GM21390 (cell line): ENCODE measurements at regions not wholly inside any gene's neighbourhood (a gene's known extent, or its start where the extent isn't known, plus 50 kb on each side); places are given as distances from the start of the nearest gene placed in this dataset.
"Not testable (repeated sequence)": the region's sequence is repeated elsewhere in the genome, so short reads cannot be mapped to it uniquely, and the experiment has no call there.

ENCODE experiments used
- ATAC-seq: cut with Tn5 transposase; IDR thresholded peaks from one replicate; pipeline ENCODE4 v1.9.1; 2021; ENCODE audit not compliant: unreplicated experiment

- ATAC-seq, result no peak
Measured at GRCh38 chrX:79511799-79512198, 144.7 kb upstream of the ITM2A start.

DNA sequence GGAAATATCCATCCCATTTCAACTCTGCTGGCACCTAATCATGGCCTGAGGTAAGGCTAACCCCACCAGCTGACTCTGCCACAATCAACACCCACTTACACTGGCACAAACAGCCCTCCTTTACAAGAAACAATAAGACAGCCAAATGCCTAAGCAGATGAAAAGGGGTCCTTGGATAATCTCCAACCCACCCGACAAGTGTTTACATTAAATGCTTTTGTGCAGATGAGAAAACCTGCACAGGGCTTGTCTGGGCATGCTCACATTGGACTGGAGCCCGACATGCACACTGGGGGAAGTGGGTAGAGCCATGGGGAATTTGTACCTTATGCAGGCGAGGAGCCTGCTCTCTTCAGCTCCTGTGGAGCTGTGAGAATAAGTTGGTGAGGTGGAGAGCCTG, 138.9 kb upstream of the ITM2A start:
- ATAC-seq, result no peak

- no peak for ATAC-seq
Measured at GRCh38 chrX:79482686-79483085, 115.6 kb upstream of the ITM2A start.

- ATAC-seq, result no peak
Measured at GRCh38 chrX:79477691-79478090, 110.6 kb upstream of the ITM2A start.

DNA sequence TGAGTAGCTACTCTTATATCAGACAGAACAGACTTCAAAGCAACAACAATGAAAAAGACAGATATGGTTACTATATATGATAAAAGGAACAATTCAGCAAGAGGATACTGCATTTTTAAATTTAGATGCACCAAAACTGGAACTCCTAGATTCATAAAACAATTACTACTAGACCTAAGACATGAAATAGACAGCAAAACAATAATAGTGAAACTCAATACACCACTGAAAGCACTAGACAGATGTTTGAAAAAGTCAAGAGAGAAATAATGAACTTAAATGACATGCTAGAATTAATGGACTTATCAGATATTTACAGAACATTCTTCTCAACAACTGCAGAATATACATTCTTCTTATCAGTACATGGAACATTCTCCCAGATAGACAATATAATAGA, 99.5 kb upstream of the ITM2A start:
- ATAC-seq, result peak; percentile 58

DNA sequence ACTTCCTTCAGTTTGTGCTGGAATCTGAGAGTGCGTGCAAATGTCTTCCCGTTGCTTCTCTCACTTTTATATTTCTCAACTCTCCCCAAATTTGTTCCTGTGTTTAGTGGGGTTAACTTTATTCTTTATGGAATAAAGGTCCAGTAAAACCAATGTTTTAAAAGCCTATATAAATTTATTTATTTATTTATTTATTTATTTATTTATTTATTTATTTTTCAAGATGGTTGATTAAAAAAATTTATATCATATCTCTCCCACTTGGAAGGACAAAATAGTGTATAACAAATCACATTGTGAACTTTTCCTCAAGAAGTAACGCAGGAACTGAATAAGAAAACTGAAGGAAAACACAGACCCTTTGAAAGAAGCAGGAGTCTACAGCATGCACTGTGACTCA, 95.3 kb upstream of the ITM2A start:
- no peak for ATAC-seq

DNA sequence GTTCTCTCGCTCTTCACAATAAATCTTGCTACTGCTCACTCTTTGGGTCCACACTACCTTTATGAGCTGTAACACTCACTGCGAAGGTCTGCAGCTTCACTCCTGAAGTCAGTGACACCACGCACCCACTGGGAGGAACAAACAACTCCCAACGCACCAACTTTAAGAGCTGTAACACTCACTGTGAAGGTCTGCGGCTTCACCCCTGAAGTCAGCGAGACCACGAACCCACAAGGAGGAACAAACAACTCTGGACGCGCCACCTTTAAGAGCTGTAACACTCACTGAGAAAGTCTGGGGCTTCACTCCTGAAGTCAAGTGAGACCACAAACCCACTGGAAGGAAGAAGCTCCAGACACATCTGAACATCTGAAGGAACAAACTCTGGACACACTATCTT, 89.5 kb upstream of the ITM2A start:
- not testable (repeated sequence) for ATAC-seq

DNA sequence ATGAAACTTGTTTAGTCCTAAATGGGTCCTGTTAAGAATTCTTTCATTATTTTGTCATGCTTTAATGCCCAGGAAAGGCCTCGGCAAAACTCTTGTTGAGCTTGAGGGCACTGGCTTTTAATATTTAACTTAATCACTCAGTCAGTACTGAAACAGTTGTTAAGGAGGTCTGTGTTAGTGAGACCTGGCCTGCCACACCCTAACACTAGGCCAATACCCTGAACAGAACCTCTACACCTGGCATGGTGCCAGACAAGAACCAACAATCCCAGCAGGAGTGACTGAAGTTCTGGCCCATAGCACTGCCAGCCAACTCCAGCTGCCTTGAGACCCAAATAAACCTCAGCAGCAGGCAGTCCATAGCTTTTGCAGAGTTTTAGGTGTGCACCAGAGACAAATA, 85.7 kb upstream of the ITM2A start:
- no peak for ATAC-seq

DNA sequence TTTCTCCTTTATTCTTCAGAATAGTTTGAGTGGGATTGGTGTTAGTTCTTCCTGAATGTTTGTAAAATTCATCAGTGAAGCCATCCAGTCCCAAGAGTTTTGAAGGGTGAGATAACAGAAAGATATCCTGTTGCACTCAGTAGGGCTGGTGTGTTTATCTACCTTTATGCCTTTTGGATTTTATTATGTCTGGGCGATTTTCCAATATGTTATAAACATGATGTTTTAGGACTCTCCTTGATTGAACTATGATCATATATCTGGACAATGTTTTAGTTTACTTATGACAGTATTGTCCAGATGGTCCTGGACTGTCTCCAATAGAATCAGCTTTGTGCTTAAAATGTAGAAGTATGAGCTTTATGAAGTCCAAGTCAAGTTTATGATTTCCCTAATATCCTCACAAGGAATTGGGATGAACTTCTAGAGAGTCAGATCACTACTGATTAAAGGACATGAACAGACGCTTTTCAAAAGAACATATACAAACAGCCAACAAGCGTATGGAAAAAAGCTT, 77.6 kb upstream of the ITM2A start:
- no peak for ATAC-seq

DNA sequence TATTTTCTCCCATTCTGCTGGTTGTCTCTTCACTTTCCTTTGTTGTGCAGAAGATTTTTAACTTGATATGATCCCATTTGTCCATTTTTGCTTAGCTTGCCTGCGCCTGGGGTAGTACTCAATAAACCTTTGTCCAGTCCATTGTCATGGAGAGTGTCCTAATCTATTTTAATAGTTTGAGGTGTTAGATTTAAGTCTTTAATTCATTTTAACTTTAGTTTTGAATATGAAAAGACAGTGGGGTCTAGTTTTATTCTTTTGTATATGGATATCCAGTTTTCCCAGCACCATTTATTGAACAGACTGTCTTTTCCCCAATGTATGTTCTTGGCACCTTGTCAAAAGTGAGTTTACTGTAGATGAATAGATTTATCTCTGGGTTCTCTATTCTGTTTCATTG, 76.0 kb upstream of the ITM2A start:
- no peak for ATAC-seq

- no peak for ATAC-seq
Measured at GRCh38 chrX:79440336-79440735, 73.2 kb upstream of the ITM2A start.
